OCI-LY7 (cell line): ENCODE measurements at regions not wholly inside any gene's neighbourhood (a gene's known extent, or its start where the extent isn't known, plus 50 kb on each side); places are given as distances from the start of the nearest gene placed in this dataset.

ENCODE experiments used
- EZH2phosphoT487 ChIP-seq: fragments of 200-600 bp; sonication (generic); IDR thresholded peaks from 2 replicates; pipeline ENCODE4 v1.6.1; 2018; ENCODE audit warnings: low read depth, borderline replicate concordance, mild to moderate bottlenecking, mixed run types, antibody characterized with exemption, low read length, moderate library complexity, mixed read lengths
- TF ChIP-seq, protein P1 (sequence below): fragments of 200-600 bp; sonication (generic); conservative IDR thresholded peaks from 2 replicates; pipeline ENCODE4 v1.5.1; 2014; ENCODE audit warnings: mild to moderate bottlenecking, antibody characterized with exemption, low read length, moderate library complexity, mixed read lengths

DNA sequence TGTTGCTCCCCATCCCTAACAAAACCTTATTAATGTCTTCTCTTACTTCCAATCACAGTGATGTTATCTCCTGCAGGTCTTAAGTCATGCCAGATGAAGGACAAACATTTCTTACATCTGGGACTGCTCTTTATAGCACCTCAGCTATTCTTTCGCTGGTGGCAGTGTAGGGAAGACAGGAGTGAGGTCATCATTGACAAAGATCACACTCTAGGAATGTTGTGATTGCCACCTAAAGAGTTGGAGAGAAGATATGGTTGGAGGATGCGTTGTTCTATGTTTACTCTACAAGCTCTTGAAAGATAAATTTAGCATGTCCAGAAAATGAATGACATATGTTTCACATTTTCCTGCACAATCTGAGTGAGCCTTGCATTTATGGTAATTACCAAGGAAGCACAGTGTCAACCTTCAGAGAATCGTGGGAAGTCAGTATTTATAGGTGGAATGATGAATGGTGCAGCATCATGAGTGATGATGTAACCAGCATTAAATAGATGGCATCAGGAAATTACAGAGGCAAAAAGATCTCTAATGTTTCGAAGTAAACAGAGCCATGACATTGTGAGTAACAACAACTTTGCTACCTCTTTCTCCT, 188.1 kb upstream of the STEAP1 start:
- TF ChIP-seq, protein P1, sequence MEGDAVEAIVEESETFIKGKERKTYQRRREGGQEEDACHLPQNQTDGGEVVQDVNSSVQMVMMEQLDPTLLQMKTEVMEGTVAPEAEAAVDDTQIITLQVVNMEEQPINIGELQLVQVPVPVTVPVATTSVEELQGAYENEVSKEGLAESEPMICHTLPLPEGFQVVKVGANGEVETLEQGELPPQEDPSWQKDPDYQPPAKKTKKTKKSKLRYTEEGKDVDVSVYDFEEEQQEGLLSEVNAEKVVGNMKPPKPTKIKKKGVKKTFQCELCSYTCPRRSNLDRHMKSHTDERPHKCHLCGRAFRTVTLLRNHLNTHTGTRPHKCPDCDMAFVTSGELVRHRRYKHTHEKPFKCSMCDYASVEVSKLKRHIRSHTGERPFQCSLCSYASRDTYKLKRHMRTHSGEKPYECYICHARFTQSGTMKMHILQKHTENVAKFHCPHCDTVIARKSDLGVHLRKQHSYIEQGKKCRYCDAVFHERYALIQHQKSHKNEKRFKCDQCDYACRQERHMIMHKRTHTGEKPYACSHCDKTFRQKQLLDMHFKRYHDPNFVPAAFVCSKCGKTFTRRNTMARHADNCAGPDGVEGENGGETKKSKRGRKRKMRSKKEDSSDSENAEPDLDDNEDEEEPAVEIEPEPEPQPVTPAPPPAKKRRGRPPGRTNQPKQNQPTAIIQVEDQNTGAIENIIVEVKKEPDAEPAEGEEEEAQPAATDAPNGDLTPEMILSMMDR, result no peak
- no peak for TF ChIP-seq EZH2phosphoT487
